HG03139 (cell line): ENCODE measurements at regions not wholly inside any gene's neighbourhood (a gene's known extent, or its start where the extent isn't known, plus 50 kb on each side); places are given as distances from the start of the nearest gene placed in this dataset.

Source experiments
- ATAC-seq: cut with Tn5 transposase; IDR thresholded peaks from one replicate; pipeline ENCODE4 v1.9.1; 2021; ENCODE audit not compliant: unreplicated experiment

- no peak for ATAC-seq
These were observed 307.1 kb upstream of the DPH6 start for GRCh38 chr15:35852818-35853624.

GRCh38 chr15:35854316-35854715 lies 308.4 kb upstream of the DPH6 start:
- no peak for ATAC-seq

- no peak for ATAC-seq
These were observed 311.7 kb upstream of the DPH6 start for GRCh38 chr15:35857567-35858226.

- ATAC-seq: no peak
These were observed 312.7 kb upstream of the DPH6 start for GRCh38 chr15:35858707-35859106.

GRCh38 chr15:35863655-35864054 lies 317.7 kb upstream of the DPH6 start:
- ATAC-seq: no peak

GRCh38 chr15:35867356-35867755 lies 321.4 kb upstream of the DPH6 start:
- no peak for ATAC-seq

GRCh38 chr15:35871282-35871681 lies 325.3 kb upstream of the DPH6 start:
- no peak for ATAC-seq

GRCh38 chr15:35871812-35872211 lies 325.8 kb upstream of the DPH6 start:
- ATAC-seq: no peak

- ATAC-seq: no peak
These were observed 326.6 kb upstream of the DPH6 start for GRCh38 chr15:35872577-35872976.

- ATAC-seq: no peak
These were observed 328.4 kb upstream of the DPH6 start for GRCh38 chr15:35874260-35874905.

GRCh38 chr15:35876762-35877161 lies 330.8 kb upstream of the DPH6 start:
- no peak for ATAC-seq

- ATAC-seq: no peak
These were observed 334.9 kb upstream of the DPH6 start for GRCh38 chr15:35880896-35881295.

GRCh38 chr15:35885870-35886269 lies 339.9 kb upstream of the DPH6 start:
- ATAC-seq: no peak

GRCh38 chr15:35886765-35887164 lies 340.8 kb upstream of the DPH6 start:
- ATAC-seq: no peak

GRCh38 chr15:35888815-35889214 lies 342.9 kb upstream of the DPH6 start:
- no peak for ATAC-seq

- no peak for ATAC-seq
These were observed 361.5 kb upstream of the DPH6 start for GRCh38 chr15:35907511-35907910.

- ATAC-seq: no peak
These were observed 363.4 kb upstream of the DPH6 start for GRCh38 chr15:35909414-35909813.

GRCh38 chr15:35910227-35910626 lies 364.3 kb upstream of the DPH6 start:
- no peak for ATAC-seq

- no peak for ATAC-seq
These were observed 365.2 kb upstream of the DPH6 start for GRCh38 chr15:35911052-35911777.

- ATAC-seq: no peak
These were observed 366.2 kb upstream of the DPH6 start for GRCh38 chr15:35912196-35912595.

- ATAC-seq: no peak
These were observed 368.6 kb upstream of the DPH6 start for GRCh38 chr15:35914573-35914972.
